Transverse colon (tissue), 4 donors: ENCODE measurements at regions not wholly inside any gene's neighbourhood (a gene's known extent, or its start where the extent isn't known, plus 50 kb on each side); places are given as distances from the start of the nearest gene placed in this dataset.

ENCODE experiments used
- POLR2A ChIP-seq: fragments of 450-650 bp; IDR thresholded peaks from one replicate; pipeline ENCODE4 v1.6.1; 2016; ENCODE audit warnings: antibody characterized with exemption, mild to moderate bottlenecking, moderate library complexity
- POLR2AphosphoS5 ChIP-seq, 3 donors: sonication (generic); formaldehyde crosslinking; IDR thresholded peaks; one replicate each; pipeline ENCODE4 v1.6.1; 2016; ENCODE audit warnings: antibody characterized with exemption in 3 of 3
- TF ChIP-seq, protein P1 (sequence below), 5 experiments: fragments of 200-600 bp in 3 of 5; fragments of 450-650 bp in 2 of 5; sonication (generic) in 3 of 5; IDR thresholded peaks; 1 replicate in 2 of 5; 2 replicates in 3 of 5; pipeline ENCODE4 v1.5.1; 2016 to 2017; ENCODE audit warnings: antibody characterized with exemption in 5 of 5, inconsistent platforms in 3 of 5, mild to moderate bottlenecking in 2 of 5, moderate library complexity in 1 of 5

GRCh38 chr7:67716729-67717128 lies 720.1 kb downstream of the TYW1 start:
- TF ChIP-seq, protein P1, sequence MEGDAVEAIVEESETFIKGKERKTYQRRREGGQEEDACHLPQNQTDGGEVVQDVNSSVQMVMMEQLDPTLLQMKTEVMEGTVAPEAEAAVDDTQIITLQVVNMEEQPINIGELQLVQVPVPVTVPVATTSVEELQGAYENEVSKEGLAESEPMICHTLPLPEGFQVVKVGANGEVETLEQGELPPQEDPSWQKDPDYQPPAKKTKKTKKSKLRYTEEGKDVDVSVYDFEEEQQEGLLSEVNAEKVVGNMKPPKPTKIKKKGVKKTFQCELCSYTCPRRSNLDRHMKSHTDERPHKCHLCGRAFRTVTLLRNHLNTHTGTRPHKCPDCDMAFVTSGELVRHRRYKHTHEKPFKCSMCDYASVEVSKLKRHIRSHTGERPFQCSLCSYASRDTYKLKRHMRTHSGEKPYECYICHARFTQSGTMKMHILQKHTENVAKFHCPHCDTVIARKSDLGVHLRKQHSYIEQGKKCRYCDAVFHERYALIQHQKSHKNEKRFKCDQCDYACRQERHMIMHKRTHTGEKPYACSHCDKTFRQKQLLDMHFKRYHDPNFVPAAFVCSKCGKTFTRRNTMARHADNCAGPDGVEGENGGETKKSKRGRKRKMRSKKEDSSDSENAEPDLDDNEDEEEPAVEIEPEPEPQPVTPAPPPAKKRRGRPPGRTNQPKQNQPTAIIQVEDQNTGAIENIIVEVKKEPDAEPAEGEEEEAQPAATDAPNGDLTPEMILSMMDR (IDR thresholded peaks at IDR 0.05), result no peak
- TF ChIP-seq POLR2AphosphoS5 (IDR thresholded peaks at IDR 0.05) (no peak), POLR2A (no peak)
